VCaP (cell line): ENCODE measurements at regions not wholly inside any gene's neighbourhood (a gene's known extent, or its start where the extent isn't known, plus 50 kb on each side); places are given as distances from the start of the nearest gene placed in this dataset.
"Not testable (repeated sequence)": the region's sequence is repeated elsewhere in the genome, so short reads cannot be mapped to it uniquely, and the experiment has no call there.

ENCODE experiments used
- H3K27ac ChIP-seq: fragments of 450-650 bp; 2 replicates; pipeline ENCODE4 v1.5.1; 2017
- TF ChIP-seq, protein P1 (sequence below): fragments of 450-650 bp; conservative IDR thresholded peaks from 2 replicates; pipeline ENCODE4 v1.5.1; 2017; ENCODE audit warnings: mild to moderate bottlenecking, moderate library complexity

- H3K27ac ChIP-seq = no peak overlapping the region
- TF ChIP-seq, protein P1, sequence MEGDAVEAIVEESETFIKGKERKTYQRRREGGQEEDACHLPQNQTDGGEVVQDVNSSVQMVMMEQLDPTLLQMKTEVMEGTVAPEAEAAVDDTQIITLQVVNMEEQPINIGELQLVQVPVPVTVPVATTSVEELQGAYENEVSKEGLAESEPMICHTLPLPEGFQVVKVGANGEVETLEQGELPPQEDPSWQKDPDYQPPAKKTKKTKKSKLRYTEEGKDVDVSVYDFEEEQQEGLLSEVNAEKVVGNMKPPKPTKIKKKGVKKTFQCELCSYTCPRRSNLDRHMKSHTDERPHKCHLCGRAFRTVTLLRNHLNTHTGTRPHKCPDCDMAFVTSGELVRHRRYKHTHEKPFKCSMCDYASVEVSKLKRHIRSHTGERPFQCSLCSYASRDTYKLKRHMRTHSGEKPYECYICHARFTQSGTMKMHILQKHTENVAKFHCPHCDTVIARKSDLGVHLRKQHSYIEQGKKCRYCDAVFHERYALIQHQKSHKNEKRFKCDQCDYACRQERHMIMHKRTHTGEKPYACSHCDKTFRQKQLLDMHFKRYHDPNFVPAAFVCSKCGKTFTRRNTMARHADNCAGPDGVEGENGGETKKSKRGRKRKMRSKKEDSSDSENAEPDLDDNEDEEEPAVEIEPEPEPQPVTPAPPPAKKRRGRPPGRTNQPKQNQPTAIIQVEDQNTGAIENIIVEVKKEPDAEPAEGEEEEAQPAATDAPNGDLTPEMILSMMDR = no peak
Observed at GRCh38 chr4:112952313-112952700, 97.1 kb upstream of the ANK2 start.

DNA sequence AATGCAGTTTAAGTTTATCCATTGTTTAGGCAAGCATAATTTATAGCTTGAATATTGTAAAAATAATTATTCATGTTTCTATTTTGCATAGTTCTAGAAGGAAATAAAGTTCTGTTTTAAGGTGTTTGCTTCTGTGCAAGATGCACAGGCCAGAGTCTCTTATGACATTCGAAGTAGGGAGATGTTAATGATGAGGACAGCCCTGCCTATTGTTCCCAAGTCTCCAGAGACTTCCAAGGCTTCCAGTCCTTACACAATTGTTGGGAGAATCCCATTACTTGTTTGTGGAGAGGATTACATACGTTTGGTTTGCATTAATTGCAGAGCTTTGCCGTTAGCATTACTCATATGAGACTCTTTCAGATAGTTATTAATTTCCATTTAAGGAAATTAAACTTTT lies 96.2 kb upstream of the ANK2 start:
- H3K27ac ChIP-seq = no peak overlapping the region
- TF ChIP-seq, protein P1 = no peak

- TF ChIP-seq, protein P1 = no peak
- no peak overlapping the region for H3K27ac ChIP-seq
Observed at GRCh38 chr4:112954286-112954685, 95.2 kb upstream of the ANK2 start.

DNA sequence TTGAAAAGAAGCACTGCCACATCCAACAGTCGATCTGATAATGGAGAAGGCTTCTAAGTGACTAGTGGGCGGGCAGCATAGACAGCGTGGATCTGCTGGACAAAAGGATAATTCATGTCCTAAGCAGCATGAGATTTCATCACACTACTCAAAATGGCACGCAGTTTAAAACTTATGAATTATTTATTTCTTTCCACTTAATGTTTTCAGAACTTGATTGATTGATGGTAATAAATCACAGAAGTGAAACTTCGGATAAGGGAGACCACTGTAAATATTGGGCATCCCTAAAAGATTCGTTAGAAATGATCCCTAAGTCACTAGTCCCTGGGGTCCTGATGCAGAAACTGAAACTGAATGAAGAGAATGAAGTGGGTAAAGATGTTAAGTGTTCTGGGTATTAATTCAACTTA lies 93.0 kb upstream of the ANK2 start:
- no peak overlapping the region for H3K27ac ChIP-seq
- TF ChIP-seq, protein P1 = no peak

DNA sequence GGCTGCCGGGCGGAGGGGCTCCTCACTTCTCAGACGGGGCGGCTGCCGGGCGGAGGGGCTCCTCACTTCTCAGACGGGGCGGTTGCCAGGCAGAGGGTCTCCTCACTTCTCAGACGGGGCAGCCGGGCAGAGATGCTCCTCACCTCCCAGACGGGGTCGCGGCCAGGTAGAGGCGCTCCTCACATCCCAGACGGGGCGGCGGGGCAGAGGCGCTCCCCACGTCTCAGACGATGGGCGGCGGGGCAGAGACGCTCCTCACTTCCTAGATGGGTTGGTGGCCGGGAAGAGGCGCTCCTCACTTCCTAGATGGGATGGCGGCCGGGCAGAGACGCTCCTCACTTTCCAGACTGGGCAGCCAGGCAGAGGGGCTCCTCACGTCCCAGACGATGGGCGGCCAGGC lies 91.7 kb upstream of the ANK2 start:
- H3K27ac ChIP-seq = not testable (repeated sequence)

GRCh38 chr4:112966701-112967488 lies 82.6 kb upstream of the ANK2 start:
- H3K27ac ChIP-seq = no peak overlapping the region
- TF ChIP-seq, protein P1 = no peak

DNA sequence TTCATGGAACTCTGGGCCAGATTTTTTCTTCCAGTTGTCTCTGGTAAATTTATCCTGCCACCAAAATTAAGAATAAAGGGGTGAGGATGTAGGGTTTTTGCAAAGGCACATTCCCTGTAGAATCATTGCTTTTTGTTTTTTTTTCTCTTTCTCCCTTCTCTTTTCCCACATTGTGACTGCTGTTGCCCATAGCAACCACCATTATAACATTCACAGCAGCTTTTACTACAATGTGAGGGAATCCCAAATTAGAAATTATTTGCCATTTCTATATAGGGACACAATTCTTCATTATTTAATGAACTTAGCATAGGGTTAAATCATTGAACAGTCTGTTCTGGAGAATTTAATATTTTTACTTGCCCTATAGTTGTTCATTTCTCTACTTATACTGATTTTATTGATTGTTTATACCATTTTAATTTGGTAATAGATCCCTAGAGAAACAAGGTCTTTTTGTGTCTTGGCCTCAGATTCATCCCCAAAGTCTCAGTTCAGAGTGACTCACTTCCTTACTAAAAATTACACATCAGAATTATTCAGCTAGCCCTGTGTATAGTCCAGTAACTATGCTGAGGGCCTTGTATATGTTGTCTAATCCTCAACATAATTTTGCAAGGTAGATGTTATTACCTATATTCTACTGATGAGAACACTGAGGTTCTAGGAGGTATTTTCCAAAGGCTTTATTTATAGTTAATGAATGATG lies 80.8 kb upstream of the ANK2 start:
- no peak overlapping the region for H3K27ac ChIP-seq
- TF ChIP-seq, protein P1 = no peak

DNA sequence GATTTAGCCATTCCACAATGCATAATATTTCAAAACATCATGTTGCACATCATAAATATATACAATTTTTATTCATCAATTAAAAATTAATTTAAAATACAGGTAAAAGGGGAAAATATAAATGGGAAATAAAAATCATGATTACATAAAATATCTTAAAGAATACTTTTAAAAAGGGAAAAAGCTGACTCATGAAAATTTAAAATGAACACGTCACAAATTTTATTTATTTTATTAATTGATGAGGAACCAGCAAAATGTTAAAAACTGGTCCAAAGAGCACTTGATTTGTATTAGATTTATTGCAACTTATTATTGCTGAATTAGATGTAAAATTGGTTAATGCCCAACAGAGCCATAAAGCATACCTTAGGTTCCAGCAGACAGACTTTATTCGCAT lies 78.5 kb upstream of the ANK2 start:
- TF ChIP-seq, protein P1 = no peak
- no peak overlapping the region for H3K27ac ChIP-seq
